H9 (cell line): ENCODE measurements at regions not wholly inside any gene's neighbourhood (a gene's known extent, or its start where the extent isn't known, plus 50 kb on each side); places are given as distances from the start of the nearest gene placed in this dataset.

Experiments used
- DNase-seq: peaks from one replicate; pipeline ENCODE4 v3.0.0-alpha.2; 2017
- H2AFZ ChIP-seq: one replicate; pipeline ENCODE4 v1.6.1; 2013; ENCODE audit warnings: mild to moderate bottlenecking, low read length, control low read depth, moderate library complexity
- H2AK5ac ChIP-seq: 2 replicates; pipeline ENCODE4 v1.6.1; 2013; ENCODE audit warnings: low read length, control low read depth, mixed read lengths; ENCODE audit not compliant: insufficient read length
- H2BK120ac ChIP-seq: one replicate; pipeline ENCODE4 v1.6.1; 2013; ENCODE audit warnings: low read depth, mild to moderate bottlenecking, low read length, control low read depth, inconsistent platforms; ENCODE audit not compliant: poor library complexity, severe bottlenecking
- H2BK12ac ChIP-seq: 2 replicates; pipeline ENCODE4 v1.6.1; 2013; ENCODE audit warnings: low read length, control low read depth, mixed read lengths, low read depth; ENCODE audit not compliant: insufficient read length
- H2BK15ac ChIP-seq: 2 replicates; pipeline ENCODE4 v1.6.1; 2013; ENCODE audit warnings: low read depth, low read length, control low read depth
- H2BK20ac ChIP-seq: one replicate; pipeline ENCODE4 v1.6.1; 2013; ENCODE audit warnings: low read depth, mild to moderate bottlenecking, low read length, control low read depth, inconsistent platforms; ENCODE audit not compliant: poor library complexity, severe bottlenecking
- H2BK5ac ChIP-seq: 2 replicates; pipeline ENCODE4 v1.6.1; 2013; ENCODE audit warnings: low read length, control low read depth, mixed read lengths; ENCODE audit not compliant: insufficient read length
- H3K14ac ChIP-seq: 2 replicates; pipeline ENCODE4 v1.6.1; 2013; ENCODE audit warnings: low read length, control low read depth; ENCODE audit not compliant: insufficient read depth
- H3K18ac ChIP-seq: 2 replicates; pipeline ENCODE4 v1.6.1; 2013; ENCODE audit warnings: low read depth, mild to moderate bottlenecking, mixed read lengths, low read length, control low read depth; ENCODE audit not compliant: insufficient read length
- H3K23ac ChIP-seq: 2 replicates; pipeline ENCODE4 v1.6.1; 2013; ENCODE audit warnings: low read length, control low read depth, mixed read lengths, low read depth; ENCODE audit not compliant: insufficient read length
- H3K23me2 ChIP-seq: 2 replicates; pipeline ENCODE4 v1.6.1; 2013; ENCODE audit warnings: low read depth, mild to moderate bottlenecking, mixed read lengths, low read length, control low read depth; ENCODE audit not compliant: insufficient read length, poor library complexity, severe bottlenecking
- H3K27ac ChIP-seq: 2 replicates; pipeline ENCODE4 v1.5.1; 2013; ENCODE audit warnings: low read length, control low read depth, mixed read lengths, low read depth; ENCODE audit not compliant: insufficient read length
- H3K27me3 ChIP-seq: 2 replicates; pipeline ENCODE4 v1.6.1; 2013; ENCODE audit warnings: low read length, control low read depth, inconsistent platforms; ENCODE audit not compliant: insufficient read depth
- H3K4ac ChIP-seq: 2 replicates; pipeline ENCODE4 v1.6.1; 2013; ENCODE audit warnings: low read depth, mild to moderate bottlenecking, control low read depth, inconsistent platforms, low read length, moderate library complexity
- H3K4me1 ChIP-seq: 2 replicates; pipeline ENCODE4 v1.6.1; 2013; ENCODE audit warnings: low read length, control low read depth, inconsistent platforms; ENCODE audit not compliant: insufficient read depth
- H3K4me2 ChIP-seq: 2 replicates; pipeline ENCODE4 v1.6.1; 2013; ENCODE audit warnings: low read length, control low read depth, mixed read lengths; ENCODE audit not compliant: insufficient read length, insufficient read depth
- H3K56ac ChIP-seq: 2 replicates; pipeline ENCODE4 v1.6.1; 2013; ENCODE audit warnings: low read depth, mild to moderate bottlenecking, mixed read lengths, low read length, control low read depth; ENCODE audit not compliant: insufficient read length
- H3K79me1 ChIP-seq: 2 replicates; pipeline ENCODE4 v1.6.1; 2013; ENCODE audit warnings: low read depth, mild to moderate bottlenecking, moderate library complexity, low read length, control low read depth, inconsistent platforms; ENCODE audit not compliant: insufficient read depth, poor library complexity, severe bottlenecking
- H3K79me2 ChIP-seq: 2 replicates; pipeline ENCODE4 v1.6.1; 2013; ENCODE audit warnings: low read length, control low read depth, inconsistent platforms; ENCODE audit not compliant: insufficient read depth
- H3K9ac ChIP-seq: 2 replicates; pipeline ENCODE4 v1.6.1; 2013; ENCODE audit warnings: low read length, control low read depth, mixed read lengths; ENCODE audit not compliant: insufficient read length; ENCODE audit errors: extremely low read depth
- H3K9me3 ChIP-seq: one replicate; pipeline ENCODE4 v1.6.1; 2013; ENCODE audit warnings: low read depth, low read length, inconsistent platforms; ENCODE audit not compliant: control insufficient read depth
- H3T11ph ChIP-seq: one replicate; pipeline ENCODE4 v1.6.1; 2013; ENCODE audit warnings: mild to moderate bottlenecking, low read length, control low read depth, inconsistent platforms
- H4K20me1 ChIP-seq: one replicate; pipeline ENCODE4 v1.6.1; 2013; ENCODE audit not compliant: control insufficient read depth, insufficient read length, insufficient read depth
- H4K5ac ChIP-seq: 2 replicates; pipeline ENCODE4 v1.6.1; 2013; ENCODE audit warnings: low read depth, mild to moderate bottlenecking, mixed read lengths, low read length, control low read depth; ENCODE audit not compliant: insufficient read length
- H4K8ac ChIP-seq: replicated peaks from 2 replicates; pipeline ENCODE4 v1.6.1; 2013; ENCODE audit warnings: low read length, control low read depth, mixed read lengths, low read depth; ENCODE audit not compliant: insufficient read length
- H4K91ac ChIP-seq: 2 replicates; pipeline ENCODE4 v1.6.1; 2013; ENCODE audit warnings: low read depth, mild to moderate bottlenecking, moderate library complexity, mixed read lengths, low read length, control low read depth; ENCODE audit not compliant: insufficient read length
- H3K27ac Mint-ChIP-seq, 3 experiments: 2 replicates in 2 of 3; 3 replicates in 1 of 3; pipeline ENCODE4 v1.8.0; 2020 to 2021; ENCODE audit warnings: mixed read lengths in 3 of 3, mild to moderate bottlenecking in 1 of 3, moderate library complexity in 1 of 3
- H3K27me3 Mint-ChIP-seq: 2 replicates; pipeline ENCODE4 v1.8.0; 2021; ENCODE audit warnings: low read depth, mild to moderate bottlenecking, moderate library complexity, mixed read lengths
- H3K36me3 Mint-ChIP-seq, 3 experiments: 2 replicates in 2 of 3; 3 replicates in 1 of 3; pipeline ENCODE4 v1.8.0; 2020 to 2021; ENCODE audit warnings: low read depth in 3 of 3, mixed read lengths in 3 of 3; ENCODE audit not compliant: insufficient read depth in 1 of 3
- H3K4me1 Mint-ChIP-seq, 2 experiments: 2 replicates each; pipeline ENCODE4 v1.8.0; 2020; ENCODE audit warnings: mixed read lengths in 2 of 2
- H3K4me3 Mint-ChIP-seq, 2 experiments: 2 replicates in 1 of 2; 3 replicates in 1 of 2; pipeline ENCODE4 v1.8.0; 2020 to 2021; ENCODE audit warnings: mild to moderate bottlenecking in 2 of 2, mixed read lengths in 2 of 2, moderate library complexity in 1 of 2
- H3K9me3 Mint-ChIP-seq, 2 experiments: 2 replicates in 1 of 2; 3 replicates in 1 of 2; pipeline ENCODE4 v1.8.0; 2020; ENCODE audit warnings: mild to moderate bottlenecking in 2 of 2, mixed read lengths in 2 of 2, moderate library complexity in 1 of 2
- CTCF ChIP-seq: fragments of 200-600 bp; sonication (generic); conservative IDR thresholded peaks from 3 replicates; pipeline ENCODE4 v1.8.0; 2021; ENCODE audit warnings: antibody characterized with exemption, mild to moderate bottlenecking
- WGBS: extraction: QIAGEN DNeasy Blood & Tissue Kit; methylation state at CpG from one replicate; pipeline ENCODE4 v1.1.7; 2013; ENCODE audit warnings: missing lambda C conversion rate, low lambda C conversion rate, mixed read lengths; ENCODE audit not compliant: insufficient read length; ENCODE audit errors: extremely low coverage; 5-methylcytosine and 5-hydroxymethylcytosine counted together

- H3K4me3 Mint-ChIP-seq = no peak overlapping the region
Observed at GRCh38 chr6:156111913-156112312, 656.3 kb upstream of the NOX3 start.

More at GRCh38 chr6:156111913-156112312, 656.3 kb upstream of the NOX3 start:
- no peaks in the 10 kb centered on the region for H3K9me3 ChIP-seq
- no peak overlapping the region for H4K91ac ChIP-seq
- no peak overlapping the region for H3K27ac Mint-ChIP-seq
- no peaks in the 10 kb centered on the region for H3K23me2 ChIP-seq
- H3T11ph ChIP-seq = no peak overlapping the region
- H3K14ac ChIP-seq = no peak overlapping the region
- no peaks in the 10 kb centered on the region for H3K4me1 ChIP-seq
- no peaks in the 10 kb centered on the region for H3K27me3 Mint-ChIP-seq
- H3K18ac ChIP-seq = no peak overlapping the region
- H4K20me1 ChIP-seq = no peaks in the 10 kb centered on the region
- H2AFZ ChIP-seq = no peak overlapping the region
- H3K27me3 ChIP-seq = no peaks in the 10 kb centered on the region
- WGBS = no CpG with 5 or more reads among the region's 10 CpGs
- peaks cover 0 to 2% of the 10 kb centered on the region in 2 experiments; a peak in 1 of 4 replicates for H3K4me1 Mint-ChIP-seq
- H2BK5ac ChIP-seq = no peak overlapping the region
- H2BK15ac ChIP-seq = no peak overlapping the region
- no peak for TF ChIP-seq CTCF
- H2AK5ac ChIP-seq = no peak overlapping the region
- H3K9ac ChIP-seq = no peak overlapping the region
- DNase-seq = no peak
- H3K4me2 ChIP-seq = no peak overlapping the region
- no peak overlapping the region for H2BK120ac ChIP-seq
- no peak overlapping the region for H2BK12ac ChIP-seq
- H4K5ac ChIP-seq = no peak overlapping the region
- H3K36me3 Mint-ChIP-seq = no peaks in the 10 kb centered on the region
- no peak overlapping the region for H3K56ac ChIP-seq
- no peaks in the 10 kb centered on the region for H3K79me2 ChIP-seq
- H3K79me1 ChIP-seq = no peaks in the 10 kb centered on the region
- H2BK20ac ChIP-seq = no peak overlapping the region
- H4K8ac ChIP-seq = no peak overlapping the region
- no peak overlapping the region for H3K23ac ChIP-seq
- H3K9me3 Mint-ChIP-seq = no peaks in the 10 kb centered on the region; a peak in 1 of 5 replicates
- H3K27ac ChIP-seq = no peak overlapping the region
- H3K4ac ChIP-seq = no peak overlapping the region
